DND-41 (cell line): ENCODE measurements at regions not wholly inside any gene's neighbourhood (a gene's known extent, or its start where the extent isn't known, plus 50 kb on each side); places are given as distances from the start of the nearest gene placed in this dataset.

Experiments
- CTCF ChIP-seq: IDR thresholded peaks from 2 replicates; pipeline ENCODE4 v1.5.1; 2012; ENCODE audit warnings: borderline replicate concordance, low read length, moderate library complexity, mild to moderate bottlenecking; ENCODE audit not compliant: poor library complexity, severe bottlenecking; ENCODE audit errors: extremely low read depth
- EZH2 ChIP-seq: IDR thresholded peaks from 3 replicates; pipeline ENCODE4 v1.6.1; 2012; ENCODE audit warnings: borderline replicate concordance, low read depth, mild to moderate bottlenecking, moderate library complexity, low read length, inconsistent platforms; ENCODE audit not compliant: severe bottlenecking

GRCh38 chr10:108375691-108376090 lies 1211.2 kb upstream of the SORCS1 start:
- TF ChIP-seq CTCF (no peak), EZH2 (no peak)
